Natural killer cell (primary cell): ENCODE measurements at regions not wholly inside any gene's neighbourhood (a gene's known extent, or its start where the extent isn't known, plus 50 kb on each side); places are given as distances from the start of the nearest gene placed in this dataset.

Experiments
- ATAC-seq, 3 donors: fragments of 150-1000 bp in 2 of 3; fragments of 200-7000 bp in 1 of 3; cut with Tn5 transposase; 1 replicate in 1 of 3; 2 replicates in 2 of 3; pipeline ENCODE4 v1.10.0; 2021; ENCODE audit warnings: mild to moderate bottlenecking in 2 of 3, moderate library complexity in 2 of 3
- DNase-seq, 2 donors: peaks; one replicate each; pipeline versions ENCODE4 v3.0.0 to v3.0.0-alpha.2; 2013 to 2021; ENCODE audit warnings: mixed read lengths in 1 of 2
- H3K27ac ChIP-seq: one replicate; pipeline ENCODE4 v1.5.1; 2013; ENCODE audit warnings: mild to moderate bottlenecking, low read length
- H3K27me3 ChIP-seq: one replicate; pipeline ENCODE4 v1.6.1; 2013; ENCODE audit warnings: low read length; ENCODE audit not compliant: control insufficient read depth, insufficient read depth
- H3K36me3 ChIP-seq: one replicate; pipeline ENCODE4 v1.6.1; 2013; ENCODE audit warnings: low read length; ENCODE audit not compliant: control insufficient read depth, insufficient read depth
- H3K4me1 ChIP-seq: one replicate; pipeline ENCODE4 v1.6.1; 2013; ENCODE audit warnings: low read length; ENCODE audit not compliant: control insufficient read depth, insufficient read depth
- H3K4me3 ChIP-seq: one replicate; pipeline ENCODE4 v1.5.1; 2013; ENCODE audit warnings: low read length
- H3K9me3 ChIP-seq: one replicate; pipeline ENCODE4 v1.6.1; 2013; ENCODE audit warnings: low read length; ENCODE audit not compliant: control insufficient read depth, insufficient read depth
- H3K27ac Mint-ChIP-seq, 2 donors: one replicate each; pipeline ENCODE4 v1.8.0; 2022; ENCODE audit warnings: mild to moderate bottlenecking in 2 of 2, mixed read lengths in 2 of 2, moderate library complexity in 1 of 2
- H3K27me3 Mint-ChIP-seq, 2 donors: one replicate each; pipeline ENCODE4 v1.8.0; 2022; ENCODE audit warnings: low read depth in 2 of 2, mixed read lengths in 2 of 2
- H3K36me3 Mint-ChIP-seq: one replicate; pipeline ENCODE4 v1.8.0; 2022; ENCODE audit warnings: mixed read lengths
- H3K4me1 Mint-ChIP-seq, 2 donors: one replicate each; pipeline ENCODE4 v1.8.0; 2022; ENCODE audit warnings: mixed read lengths in 2 of 2
- H3K4me3 Mint-ChIP-seq: one replicate; pipeline ENCODE4 v1.8.0; 2022; ENCODE audit warnings: mild to moderate bottlenecking, moderate library complexity, mixed read lengths
- H3K9me3 Mint-ChIP-seq, 2 donors: one replicate each; pipeline ENCODE4 v1.8.0; 2022; ENCODE audit warnings: mixed read lengths in 2 of 2
- CTCF ChIP-seq: fragments of 200-600 bp; IDR thresholded peaks from one replicate; pipeline ENCODE4 v1.8.0; 2022; ENCODE audit warnings: antibody characterized with exemption
- WGBS: methylation state at CpG from one replicate; pipeline ENCODE4 v1.1.7; 2013; ENCODE audit warnings: missing lambda C conversion rate; ENCODE audit not compliant: insufficient coverage; 5-methylcytosine and 5-hydroxymethylcytosine counted together
- intact Hi-C: fragments of 100-400 bp; cut with micrococcal nuclease; formaldehyde crosslinking; loops from one replicate; pipeline ENCODE4 v1.14.2; 2022

GRCh38 chr1:34379911-34380310 lies 203.2 kb downstream of the C1orf94 start:
- no peak for ATAC-seq
- Histone ChIP-seq H3K27ac (no peak overlapping the region), H3K4me3 (no peak overlapping the region), H3K27me3 (no peaks in the 10 kb centered on the region), H3K9me3 (no peaks in the 10 kb centered on the region), H3K4me1 (no peaks in the 10 kb centered on the region), H3K36me3 (no peaks in the 10 kb centered on the region)
- TF ChIP-seq CTCF, result no peak
- H3K4me1 Mint-ChIP-seq, result no peaks in the 10 kb centered on the region
- H3K4me3 Mint-ChIP-seq, result no peak overlapping the region
- 85% methylated on average over 4 of the region's 4 CpGs for WGBS
- no peaks in the 10 kb centered on the region for H3K9me3 Mint-ChIP-seq
- H3K27ac Mint-ChIP-seq, result no peak overlapping the region
- H3K36me3 Mint-ChIP-seq, result no peaks in the 10 kb centered on the region
- DNase-seq, result no peak
- peaks cover 24 to 75% of the 10 kb centered on the region in 2 donors for H3K27me3 Mint-ChIP-seq
- intact Hi-C loops, result no loop called here

GRCh38 chr1:34380526-34381124 lies 203.9 kb downstream of the C1orf94 start:
- Histone ChIP-seq H3K9me3 (no peaks in the 10 kb centered on the region), H3K4me1 (no peaks in the 10 kb centered on the region), H3K27me3 (no peaks in the 10 kb centered on the region), H3K4me3 (no peak overlapping the region), H3K36me3 (no peaks in the 10 kb centered on the region), H3K27ac (no peak overlapping the region)
- Mint-ChIP-seq H3K27ac (no peak overlapping the region), H3K4me3 (no peak overlapping the region), H3K27me3 (peaks cover 26 to 82% of the 10 kb centered on the region in 2 donors), H3K36me3 (no peaks in the 10 kb centered on the region), H3K4me1 (no peaks in the 10 kb centered on the region), H3K9me3 (no peaks in the 10 kb centered on the region)
- ATAC-seq, result no peak
- intact Hi-C loops, result no loop called here
- 90% methylated on average over 8 of the region's 12 CpGs for WGBS
- no peak for TF ChIP-seq CTCF
- no peak for DNase-seq

- Histone ChIP-seq H3K4me3 (no peak overlapping the region), H3K27me3 (peaks cover 4% of the 10 kb centered on the region), H3K36me3 (no peaks in the 10 kb centered on the region), H3K4me1 (no peaks in the 10 kb centered on the region), H3K27ac (no peak overlapping the region), H3K9me3 (no peaks in the 10 kb centered on the region)
- DNase-seq (no peak), ATAC-seq (no peak)
- no peak for TF ChIP-seq CTCF
- H3K4me1 Mint-ChIP-seq, result no peaks in the 10 kb centered on the region
- intact Hi-C loops, result no loop called here
- H3K36me3 Mint-ChIP-seq, result peaks cover 14% of the 10 kb centered on the region
- H3K27me3 Mint-ChIP-seq, result peaks cover 14 to 39% of the 10 kb centered on the region in 2 donors
- H3K4me3 Mint-ChIP-seq, result no peak overlapping the region
- peaks cover 3 to 4% of the 10 kb centered on the region in 2 donors for H3K9me3 Mint-ChIP-seq
- no peak overlapping the region for H3K27ac Mint-ChIP-seq
- WGBS, result no CpG with 5 or more reads among the region's 1 CpG
These were observed 213.3 kb downstream of the C1orf94 start for GRCh38 chr1:34389974-34390373.

- H3K27me3 Mint-ChIP-seq, result peaks cover 12 to 37% of the 10 kb centered on the region in 2 donors
- no peak overlapping the region for H3K4me3 ChIP-seq
- no peaks in the 10 kb centered on the region for H3K9me3 Mint-ChIP-seq
- H3K4me1 ChIP-seq, result no peaks in the 10 kb centered on the region
- peaks cover 2% of the 10 kb centered on the region for H3K27me3 ChIP-seq
- H3K36me3 Mint-ChIP-seq, result no peaks in the 10 kb centered on the region
- TF ChIP-seq CTCF, result no peak
- no peak overlapping the region for H3K27ac Mint-ChIP-seq
- WGBS, result 75% methylated on average over 1 of the region's 2 CpGs
- H3K4me3 Mint-ChIP-seq, result no peak overlapping the region
- intact Hi-C loops, result no loop called here
- ATAC-seq, result no peak
- DNase-seq, result no peak
- H3K27ac ChIP-seq, result no peak overlapping the region
- H3K9me3 ChIP-seq, result no peaks in the 10 kb centered on the region
- H3K36me3 ChIP-seq, result no peaks in the 10 kb centered on the region
- H3K4me1 Mint-ChIP-seq, result no peaks in the 10 kb centered on the region
These were observed 219.3 kb downstream of the C1orf94 start for GRCh38 chr1:34396042-34396441.
